IPS DF 19.7 (cell line): ENCODE measurements at regions not wholly inside any gene's neighbourhood (a gene's known extent, or its start where the extent isn't known, plus 50 kb on each side); places are given as distances from the start of the nearest gene placed in this dataset.

Experiments used
- DNase-seq: peaks from one replicate; pipeline ENCODE4 v3.0.0-alpha.2; 2013; ENCODE audit warnings: low read depth, low spot score

DNA sequence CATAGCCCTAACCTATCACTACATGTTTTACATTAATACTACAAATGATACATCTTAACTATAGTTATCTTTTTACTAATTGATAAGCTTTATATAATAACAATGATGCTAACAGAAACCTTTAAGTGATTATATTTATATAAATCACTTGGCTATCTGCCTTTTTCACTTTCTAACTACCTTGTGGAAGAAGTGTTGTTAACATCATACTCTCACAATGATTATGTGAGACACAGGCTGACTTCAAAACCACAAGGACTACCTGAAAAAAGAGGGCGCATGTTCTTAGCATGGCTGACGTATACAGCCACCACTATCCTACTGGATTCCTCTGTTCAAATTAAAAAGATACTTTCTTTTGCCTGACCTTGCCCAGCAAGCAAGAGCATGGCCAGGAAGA lies 135.3 kb upstream of the SOX5 start:
- DNase-seq = no peak

DNA sequence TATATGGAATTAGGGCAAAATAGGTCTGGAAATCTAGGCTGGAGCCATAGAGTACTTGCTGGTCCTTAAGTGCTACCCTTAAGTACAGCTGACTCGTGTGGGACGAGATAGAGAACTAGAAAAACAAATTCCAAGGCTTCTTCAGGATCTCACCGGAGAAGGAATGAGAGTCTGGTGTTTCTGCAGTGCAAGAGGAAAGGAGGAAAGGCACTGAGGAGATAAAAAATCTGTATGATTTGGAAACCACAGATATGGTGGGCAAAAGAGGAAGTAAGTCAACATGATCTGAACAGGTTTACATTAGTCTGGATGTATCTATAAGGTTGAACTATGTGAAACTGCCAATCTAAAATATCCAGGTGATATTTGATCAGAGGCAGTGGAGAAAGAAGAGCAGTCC lies 134.4 kb upstream of the SOX5 start:
- no peak for DNase-seq

DNA sequence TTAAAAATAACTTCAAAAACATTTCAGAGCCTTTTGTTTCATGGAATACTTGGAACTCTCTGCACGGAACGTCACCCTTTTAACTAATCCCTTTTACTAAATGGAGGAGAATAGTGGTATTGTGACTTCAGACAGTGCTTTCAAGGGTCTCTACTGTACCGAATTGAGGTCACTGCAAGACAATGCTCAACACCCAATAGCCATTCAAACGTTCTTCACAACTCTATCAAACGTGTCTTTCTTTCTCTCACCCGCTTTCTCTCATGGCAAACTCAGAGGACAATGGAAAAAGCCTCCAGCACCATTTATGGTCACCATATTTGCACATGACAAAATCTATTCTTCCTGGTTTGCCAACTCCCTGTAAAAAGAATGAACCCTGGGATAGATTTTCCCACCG lies 132.1 kb upstream of the SOX5 start:
- DNase-seq = no peak

DNA sequence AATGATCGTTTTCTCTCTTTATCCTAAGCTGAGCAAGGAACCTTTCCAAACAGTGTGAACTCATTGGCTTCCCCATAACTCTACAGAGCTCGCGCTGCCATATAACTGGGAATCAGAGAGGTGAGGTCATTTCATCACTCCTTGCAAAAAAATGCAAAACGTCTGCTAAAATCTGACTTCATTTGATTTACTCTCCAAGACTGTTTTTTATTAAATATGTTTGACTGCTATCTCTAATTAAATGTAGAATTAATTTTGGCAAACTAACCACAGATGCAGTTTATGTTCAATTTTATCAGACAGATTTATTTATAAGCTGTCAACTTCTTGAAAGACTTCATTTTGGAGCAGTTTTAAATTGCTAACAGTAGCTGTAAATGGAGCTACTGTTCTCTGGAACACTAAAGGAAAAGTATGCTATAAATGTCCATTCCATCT lies 131.6 kb upstream of the SOX5 start:
- no peak for DNase-seq

DNA sequence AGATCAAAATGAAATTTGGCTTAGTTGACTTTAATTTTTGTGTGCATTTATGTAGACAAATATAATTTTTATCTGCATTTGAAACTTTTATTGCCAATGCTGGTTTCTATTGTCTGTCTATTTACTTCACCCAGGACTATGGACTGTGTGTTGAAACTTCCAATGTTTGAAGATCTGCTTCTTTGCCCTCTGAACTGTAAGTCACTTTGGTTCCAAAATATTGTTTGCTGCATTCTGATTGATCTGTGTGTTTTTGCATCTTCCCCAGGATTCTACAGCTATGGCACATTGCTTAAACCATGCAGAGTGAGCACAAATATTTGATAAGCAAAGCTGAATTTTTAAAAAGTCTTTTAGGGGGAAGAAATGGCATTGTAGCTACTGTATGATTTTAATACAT lies 131.0 kb upstream of the SOX5 start:
- DNase-seq = no peak

DNA sequence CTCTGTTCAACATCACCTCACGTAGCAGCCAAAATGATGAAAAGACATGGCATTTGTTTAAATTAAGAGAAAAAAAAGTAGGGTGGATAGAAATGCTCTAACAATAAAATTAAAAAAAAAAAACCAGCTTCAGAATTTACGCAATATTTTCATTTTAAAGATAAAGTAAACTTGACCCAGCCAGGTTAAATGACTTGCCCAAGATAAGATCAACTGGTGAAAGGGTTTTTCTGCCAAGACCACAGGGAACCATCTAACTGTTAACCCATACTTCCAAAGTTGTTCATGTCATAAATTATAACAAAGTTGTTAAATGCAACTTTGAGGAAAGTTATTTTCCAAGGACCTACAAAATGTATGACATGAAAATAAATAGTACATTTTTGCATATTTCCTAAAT lies 129.6 kb upstream of the SOX5 start:
- DNase-seq = no peak

DNA sequence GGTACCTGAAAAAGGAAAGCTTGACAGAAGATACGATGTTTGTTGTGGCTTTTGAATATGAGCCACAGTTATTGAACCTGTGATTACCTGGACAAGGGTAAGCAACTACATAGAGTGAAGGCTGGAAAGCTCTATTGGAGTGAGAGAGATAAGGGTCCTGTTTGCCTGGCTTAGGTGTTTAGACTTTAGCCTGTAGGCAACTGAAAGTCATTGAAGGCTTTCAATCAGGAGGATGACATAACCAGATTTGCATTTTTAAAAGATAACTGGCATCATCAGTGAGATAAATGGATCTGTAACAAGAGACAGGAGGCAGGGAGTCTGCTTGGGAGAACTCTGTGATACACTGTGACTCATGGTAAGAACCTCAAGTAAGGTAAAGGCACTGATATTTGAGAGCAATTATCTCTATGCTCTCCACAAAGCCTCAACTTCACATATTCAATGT lies 128.9 kb upstream of the SOX5 start:
- DNase-seq = no peak

DNA sequence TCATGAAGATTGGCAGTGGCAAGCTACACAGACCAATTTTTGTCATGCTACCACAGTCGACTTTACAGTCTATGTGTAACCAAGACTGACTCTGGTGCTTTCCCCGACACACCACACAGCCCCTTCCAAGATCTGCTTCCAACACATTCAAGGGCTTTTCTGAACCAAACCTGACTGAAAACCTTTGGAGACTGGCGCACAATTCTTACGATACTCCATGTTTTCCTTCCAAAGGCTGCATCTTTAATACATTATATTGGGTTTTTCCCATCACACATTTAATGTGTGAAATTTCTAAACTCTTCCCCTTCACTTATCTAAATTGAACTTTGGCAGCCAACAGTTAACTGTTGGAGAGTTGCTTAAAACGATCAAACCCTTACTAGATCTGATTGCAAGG lies 127.7 kb upstream of the SOX5 start:
- no peak for DNase-seq

DNA sequence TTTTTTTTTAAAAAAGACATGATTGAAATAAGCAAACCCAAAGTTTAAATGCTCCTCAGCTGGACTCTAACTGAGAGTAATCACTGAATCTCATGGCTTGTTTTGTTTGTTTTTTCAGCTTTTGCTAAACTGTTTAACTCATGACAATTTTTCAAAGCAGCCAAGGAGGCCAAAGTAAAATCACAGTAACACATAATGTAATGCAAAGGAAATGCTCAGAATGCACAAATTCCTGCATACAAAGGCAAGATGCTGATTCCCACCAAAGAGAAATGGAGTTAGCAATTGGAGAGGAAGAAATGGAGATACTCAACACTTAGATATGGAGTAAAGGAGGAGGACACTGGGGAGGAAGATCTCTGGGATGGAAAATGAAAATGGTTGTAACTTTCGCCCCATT lies 126.2 kb upstream of the SOX5 start:
- DNase-seq = no peak

DNA sequence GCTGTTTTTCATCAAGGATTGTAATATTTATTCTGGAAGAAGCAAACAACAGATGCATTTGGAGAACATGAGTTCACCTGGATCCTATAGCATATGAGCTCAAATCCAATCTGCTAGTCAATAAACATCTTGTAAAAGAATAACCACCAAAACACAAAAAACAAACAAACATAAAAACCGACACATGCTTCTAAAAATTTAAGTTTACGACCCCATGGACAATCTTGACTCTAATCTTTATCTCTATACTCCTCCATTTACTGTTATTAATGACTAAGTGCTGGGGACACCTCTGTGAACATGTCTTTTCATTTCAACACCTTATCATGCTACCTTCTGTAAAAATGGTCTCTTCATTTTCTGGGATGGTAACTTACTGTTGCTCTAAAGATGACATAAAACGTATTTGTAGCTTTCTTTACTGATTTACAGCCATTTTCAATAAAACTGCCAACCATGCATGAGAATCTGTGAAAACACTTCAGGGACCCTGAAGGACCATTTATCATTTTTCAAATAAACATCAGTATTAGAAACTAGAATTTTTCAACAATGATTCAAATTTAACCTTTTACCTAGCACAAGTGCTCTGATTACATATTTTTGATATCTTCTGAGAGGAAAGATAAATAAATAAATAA lies 123.8 kb upstream of the SOX5 start:
- DNase-seq = no peak

DNA sequence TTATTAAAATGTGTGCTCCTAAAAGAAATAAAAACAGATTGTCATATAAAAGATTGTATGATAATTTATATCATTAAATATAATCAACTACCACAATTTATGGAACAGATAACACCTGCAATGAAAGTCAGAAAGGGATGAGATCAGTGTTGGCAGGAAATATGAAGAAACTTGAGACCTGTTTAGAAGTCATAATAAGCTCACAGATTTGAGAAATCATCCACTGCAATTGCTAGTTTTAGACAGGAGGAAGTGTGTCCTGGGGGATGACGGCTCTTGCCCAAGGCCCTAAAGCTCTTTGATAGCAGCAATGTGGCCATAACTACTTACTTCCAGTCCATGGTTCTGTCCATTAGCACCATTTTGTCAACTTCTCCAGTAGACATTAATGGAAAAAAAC lies 122.8 kb upstream of the SOX5 start:
- DNase-seq = no peak

DNA sequence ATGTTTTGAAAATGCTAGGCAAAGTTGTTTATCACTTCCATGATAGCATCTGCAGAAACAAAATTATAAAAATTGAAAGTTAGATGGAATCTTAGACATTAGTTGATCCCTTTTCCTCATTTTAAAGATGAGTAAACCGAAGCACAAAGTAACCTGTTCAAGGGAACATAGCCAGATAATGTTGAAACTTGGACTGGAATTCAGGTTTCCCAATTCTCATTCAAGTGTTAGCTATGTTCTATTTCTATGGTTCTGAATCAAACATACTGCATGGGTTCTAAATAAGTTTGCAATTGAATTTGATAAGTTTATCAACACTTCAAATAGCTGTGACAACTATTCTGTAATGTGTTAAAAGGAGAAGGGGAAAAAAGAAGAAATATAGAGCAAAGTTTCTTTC lies 122.4 kb upstream of the SOX5 start:
- no peak for DNase-seq

DNA sequence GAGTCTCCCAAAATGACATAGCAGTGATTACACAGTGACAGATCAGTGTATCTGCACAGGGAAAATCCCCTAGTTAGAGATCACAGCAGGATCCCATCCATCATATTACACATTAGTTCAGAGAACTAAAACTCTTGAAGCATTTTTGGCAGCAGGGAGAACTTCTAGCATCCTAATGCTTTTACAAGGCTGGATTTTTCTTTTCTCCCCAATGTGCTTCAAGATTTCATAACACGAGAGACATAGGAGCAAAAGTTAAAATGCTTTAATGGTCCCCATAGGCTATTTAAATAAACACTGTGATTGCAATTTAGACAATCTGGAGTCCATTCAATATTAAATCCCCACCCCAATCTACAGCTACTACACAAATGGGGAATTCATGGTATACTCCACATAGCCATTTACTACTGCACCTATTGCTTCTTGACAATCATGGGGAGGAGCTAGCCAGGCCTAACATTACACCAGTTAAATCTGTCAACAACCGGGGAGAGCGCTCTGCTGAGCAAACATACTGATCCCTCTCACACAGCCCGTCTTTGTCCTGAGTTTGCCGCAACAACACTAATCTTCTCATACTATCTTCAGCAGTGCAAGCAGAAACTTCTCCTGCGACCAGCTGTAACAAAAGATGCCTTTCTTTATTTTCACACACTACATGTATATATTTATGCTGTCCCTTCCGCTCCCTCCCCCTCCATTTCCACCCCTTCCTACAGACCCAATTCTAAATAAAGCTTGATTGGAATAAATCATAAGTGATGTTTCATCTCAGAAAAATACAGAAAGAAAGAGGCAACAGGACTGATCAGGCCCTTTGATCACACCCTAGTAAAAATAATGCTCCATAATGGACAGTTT lies 120.3 kb upstream of the SOX5 start:
- DNase-seq = no peak

DNA sequence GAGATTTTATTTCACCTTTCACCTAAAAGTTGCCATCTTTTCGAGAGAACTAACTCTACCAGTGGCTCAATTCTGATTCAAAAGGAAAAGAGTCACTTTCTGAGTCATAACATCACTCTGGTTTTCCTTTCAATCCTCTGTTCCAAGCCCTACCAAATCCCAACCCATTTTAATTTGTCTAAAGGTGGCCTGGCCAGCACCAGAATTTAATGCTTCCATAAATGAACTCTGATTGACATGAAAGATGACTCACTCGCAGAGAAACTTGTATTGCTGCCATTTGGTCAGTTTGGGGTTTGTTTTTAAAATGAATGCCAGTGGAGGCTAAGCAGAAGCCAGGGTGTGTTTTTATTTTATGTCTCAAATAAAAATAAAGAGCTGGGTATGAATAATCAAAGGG lies 117.4 kb upstream of the SOX5 start:
- DNase-seq = no peak

DNA sequence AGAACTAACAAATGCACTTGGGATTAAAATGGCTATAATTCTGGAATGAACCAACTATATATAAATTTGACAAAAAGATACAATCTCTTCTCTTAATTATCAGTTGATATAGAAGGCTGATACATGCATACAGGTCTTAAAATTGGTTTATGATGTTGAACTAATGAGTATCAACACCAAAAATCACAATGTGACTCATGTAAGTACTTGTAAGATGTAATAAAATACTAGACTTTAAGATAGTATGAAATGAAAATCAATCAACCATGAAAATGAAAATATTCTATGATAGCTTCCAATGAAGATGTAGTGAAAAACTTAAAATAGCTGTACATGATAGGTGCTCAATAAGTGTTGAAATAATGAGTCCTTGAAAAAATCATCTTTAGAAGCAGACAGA lies 116.6 kb upstream of the SOX5 start:
- no peak for DNase-seq

DNA sequence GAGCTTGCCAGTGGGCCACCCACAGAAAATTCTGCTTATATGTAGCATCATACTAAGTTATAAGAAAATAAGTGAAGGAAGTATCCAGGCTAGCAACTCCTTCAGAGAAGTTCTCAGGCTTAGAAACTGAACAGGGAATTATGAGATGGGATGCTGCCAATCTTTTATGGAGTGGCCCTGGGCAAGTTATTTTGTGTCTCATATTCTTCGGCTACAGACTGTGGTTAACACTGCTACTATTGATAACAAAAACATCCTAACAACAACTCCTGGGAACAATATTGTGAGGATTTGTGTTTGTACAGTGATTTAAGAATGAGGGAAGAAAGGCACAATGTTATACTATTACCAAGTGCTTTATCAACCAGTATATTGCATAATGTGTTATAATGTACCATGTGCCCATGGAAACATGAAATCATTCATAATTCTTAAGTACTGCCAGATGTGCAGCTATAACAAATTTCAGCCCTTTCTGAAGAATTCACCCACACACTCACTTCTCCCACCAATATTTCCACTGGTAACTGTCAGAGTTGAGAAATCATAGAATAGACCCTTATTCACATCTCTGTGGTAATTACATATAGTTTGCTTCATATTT lies 113.3 kb upstream of the SOX5 start:
- no peak for DNase-seq

DNA sequence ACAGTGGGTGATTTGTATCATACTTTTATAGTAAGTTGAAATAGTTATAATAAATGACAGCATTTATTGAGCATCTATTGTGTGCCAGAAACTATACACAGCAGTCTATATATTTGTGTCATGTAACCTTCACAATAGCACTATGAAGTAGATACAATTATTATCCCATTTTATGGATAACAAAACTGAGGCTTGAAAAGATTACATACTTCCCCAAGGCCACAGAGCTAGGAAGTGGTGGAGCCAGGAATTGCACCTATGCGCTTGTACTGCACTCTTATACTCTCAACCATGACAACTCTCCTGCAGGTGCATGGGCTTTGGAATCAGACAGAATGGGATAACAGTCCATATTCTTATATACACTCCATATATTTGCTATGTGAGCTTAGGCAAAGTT lies 110.6 kb upstream of the SOX5 start:
- DNase-seq = no peak

DNA sequence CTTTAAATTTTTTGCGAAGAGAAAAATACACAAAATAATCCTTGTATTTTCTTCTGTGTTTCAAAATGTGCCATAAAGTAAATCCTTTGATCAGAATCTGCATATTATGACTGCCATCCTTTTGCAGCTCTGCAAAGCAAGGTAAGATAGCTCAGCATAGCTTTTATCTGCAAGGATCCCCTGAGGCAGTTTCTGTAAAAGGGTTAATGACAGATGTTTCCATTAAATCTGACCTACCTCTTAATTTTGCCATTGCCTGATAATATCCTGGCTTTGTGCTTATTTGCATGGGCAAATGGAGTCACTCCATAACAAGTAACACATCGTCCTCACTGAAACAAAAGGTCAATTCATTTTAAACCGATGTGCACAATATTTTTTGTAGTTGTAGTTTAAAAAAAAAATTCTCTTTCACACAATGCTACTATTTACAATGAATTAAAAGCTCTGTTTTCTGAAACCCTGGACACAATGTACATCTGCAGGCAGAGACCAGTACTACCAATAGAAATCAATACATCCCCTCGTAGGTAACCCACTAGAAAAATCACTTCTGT lies 108.5 kb upstream of the SOX5 start:
- DNase-seq = no peak

DNA sequence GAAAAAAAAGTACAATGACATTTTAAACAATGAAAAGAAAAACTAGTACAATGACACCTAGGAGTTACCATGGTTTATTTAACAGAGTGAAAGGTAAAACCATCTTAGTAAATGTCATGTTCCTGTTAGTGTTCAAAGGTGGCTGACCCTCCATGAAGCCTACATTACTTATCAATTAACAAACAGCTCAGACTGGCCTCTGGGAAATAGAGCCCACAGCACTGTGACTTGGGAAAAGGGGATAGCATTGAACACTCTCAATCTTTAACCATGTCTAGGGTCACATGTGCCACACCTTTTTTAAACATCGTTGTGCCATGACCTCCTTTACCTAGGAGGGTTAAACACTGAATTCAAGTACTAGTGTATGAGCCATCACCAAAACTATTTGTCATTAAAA lies 106.3 kb upstream of the SOX5 start:
- DNase-seq = no peak

DNA sequence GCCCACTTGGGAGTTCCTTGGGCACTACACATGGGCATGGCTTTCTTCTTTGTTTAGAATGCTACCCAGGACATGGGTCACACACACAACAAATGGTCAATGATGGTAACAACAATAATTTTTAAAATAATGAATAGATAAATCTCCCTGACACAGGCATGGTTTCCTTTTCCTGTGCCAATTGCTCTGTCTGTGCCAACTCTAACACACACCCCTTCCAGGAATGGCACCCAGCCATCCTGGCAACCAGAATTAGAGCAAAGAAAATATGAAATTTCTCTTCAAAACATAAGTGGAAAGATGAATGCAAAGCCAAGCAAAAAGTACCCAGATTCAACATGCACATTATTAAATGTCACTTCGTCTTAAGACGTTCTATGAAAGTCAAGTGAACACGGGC lies 104.9 kb upstream of the SOX5 start:
- no peak for DNase-seq

DNA sequence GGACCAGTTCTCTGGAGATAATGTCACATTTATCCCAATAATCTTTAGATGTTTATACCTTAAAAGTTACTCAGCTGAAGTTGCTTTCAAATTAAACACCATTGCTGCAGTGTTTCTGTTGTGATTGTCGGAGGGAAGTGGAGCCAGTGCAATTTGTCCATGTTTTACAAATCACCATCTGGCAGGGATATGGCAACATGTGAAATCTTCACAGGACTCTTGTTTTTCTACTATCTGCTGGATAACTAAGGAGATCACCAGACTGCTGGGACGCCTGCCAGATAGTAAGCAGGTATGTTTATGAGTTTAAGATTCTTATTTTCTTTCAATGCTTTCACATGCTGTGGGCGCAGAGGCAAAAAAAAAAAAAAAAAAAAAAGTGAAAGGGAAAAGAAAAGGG lies 100.3 kb upstream of the SOX5 start:
- DNase-seq = no peak

DNA sequence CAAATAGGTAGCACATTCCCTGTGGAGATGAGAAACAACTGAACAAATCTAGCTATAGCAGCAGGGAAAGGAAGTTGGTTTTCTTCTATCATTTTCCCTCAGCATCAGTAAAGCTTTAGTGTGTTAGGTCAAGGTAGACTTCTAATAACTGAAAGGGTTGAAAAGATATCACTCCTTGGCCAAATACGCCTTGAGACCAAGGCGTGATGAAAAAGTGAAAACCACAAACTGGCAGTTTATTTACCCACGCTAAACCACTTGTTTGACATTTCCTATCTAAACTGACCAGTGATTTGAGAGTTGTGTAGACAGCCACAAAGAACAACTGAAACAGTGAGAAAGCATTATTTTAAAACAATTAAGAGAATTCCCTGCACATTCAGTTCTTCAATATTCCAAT lies 99.6 kb upstream of the SOX5 start:
- no peak for DNase-seq

DNA sequence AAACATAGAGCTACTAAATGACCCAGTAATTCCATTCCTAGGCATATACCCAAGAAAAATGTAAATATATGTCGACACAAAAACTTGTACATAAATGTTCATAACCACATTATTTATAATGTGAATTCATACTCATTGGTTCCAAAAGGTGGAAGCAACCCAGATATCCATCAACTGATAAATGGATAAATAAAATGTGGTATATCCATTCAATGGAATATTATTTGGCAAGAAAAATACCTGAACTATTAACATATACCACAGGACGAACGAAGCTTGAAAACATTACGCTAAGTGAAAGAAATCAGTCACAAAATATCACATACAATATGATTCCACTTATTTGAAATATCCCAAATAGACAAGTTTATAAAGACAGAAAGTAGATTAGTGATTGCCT lies 99.0 kb upstream of the SOX5 start:
- DNase-seq = no peak
